Loucy (cell line): ENCODE measurements at regions not wholly inside any gene's neighbourhood (a gene's known extent, or its start where the extent isn't known, plus 50 kb on each side); places are given as distances from the start of the nearest gene placed in this dataset.

Experiments used
- H2AFZ ChIP-seq: fragments of 200-600 bp; sonication (generic); 2 replicates; pipeline ENCODE4 v1.6.0; 2016; ENCODE audit warnings: antibody characterized with exemption, mild to moderate bottlenecking, low read length, moderate library complexity
- H3F3A ChIP-seq: fragments of 200-600 bp; 2 replicates; pipeline ENCODE4 v1.6.0; 2016; ENCODE audit warnings: antibody characterized with exemption, low read depth, mild to moderate bottlenecking
- H3K27me3 ChIP-seq: fragments of 200-600 bp; sonication (generic); 2 replicates; pipeline ENCODE4 v1.6.1; 2014; ENCODE audit warnings: low read length, mild to moderate bottlenecking; ENCODE audit not compliant: insufficient read depth, poor library complexity, severe bottlenecking
- H3K36me3 ChIP-seq: fragments of 200-600 bp; sonication (generic); 2 replicates; pipeline ENCODE4 v1.6.1; 2016; ENCODE audit warnings: low read length; ENCODE audit not compliant: insufficient read depth
- H3K4me1 ChIP-seq: fragments of 200-600 bp; sonication (generic); 2 replicates; pipeline ENCODE4 v1.5.1; 2014; ENCODE audit warnings: low read length, mild to moderate bottlenecking; ENCODE audit not compliant: insufficient read depth, poor library complexity, severe bottlenecking
- H3K4me2 ChIP-seq: fragments of 200-600 bp; sonication (generic); 2 replicates; pipeline ENCODE4 v1.6.0; 2014; ENCODE audit warnings: antibody characterized with exemption, low read length, low read depth, mild to moderate bottlenecking; ENCODE audit not compliant: poor library complexity, severe bottlenecking
- H3K4me3 ChIP-seq: fragments of 200-600 bp; sonication (generic); 2 replicates; pipeline ENCODE4 v1.5.1; 2014; ENCODE audit warnings: low read length, mild to moderate bottlenecking, mixed read lengths; ENCODE audit not compliant: poor library complexity, severe bottlenecking
- H3K79me2 ChIP-seq: fragments of 200-600 bp; sonication (generic); 2 replicates; pipeline ENCODE4 v1.6.1; 2014; ENCODE audit warnings: low read length; ENCODE audit not compliant: insufficient read depth
- H3K9ac ChIP-seq: fragments of 200-600 bp; sonication (generic); 2 replicates; pipeline ENCODE4 v1.6.0; 2014; ENCODE audit warnings: mild to moderate bottlenecking, low read depth, low read length, moderate library complexity; ENCODE audit not compliant: poor library complexity, severe bottlenecking
- H3K9me2 ChIP-seq: fragments of 200-600 bp; sonication (generic); replicated peaks from 2 replicates; pipeline ENCODE4 v1.6.1; 2016; ENCODE audit warnings: low read depth, low read length, mixed read lengths
- H3K9me3 ChIP-seq: fragments of 200-600 bp; sonication (generic); 2 replicates; pipeline ENCODE4 v1.6.1; 2014; ENCODE audit warnings: mild to moderate bottlenecking, antibody characterized with exemption, low read length, low read depth; ENCODE audit not compliant: insufficient read depth
- H4K20me1 ChIP-seq: fragments of 200-600 bp; sonication (generic); 2 replicates; pipeline ENCODE4 v1.6.0; 2014; ENCODE audit warnings: antibody characterized with exemption, low read length, mild to moderate bottlenecking; ENCODE audit not compliant: insufficient read depth, poor library complexity, severe bottlenecking
- CTCF ChIP-seq: fragments of 200-600 bp; sonication (generic); conservative IDR thresholded peaks from 2 replicates; pipeline ENCODE4 v1.5.1; 2014; ENCODE audit warnings: mild to moderate bottlenecking, antibody characterized with exemption, low read length
- EZH2phosphoT487 ChIP-seq: fragments of 200-600 bp; IDR thresholded peaks from 2 replicates; pipeline ENCODE4 v1.6.1; 2018; ENCODE audit warnings: antibody characterized with exemption, mild to moderate bottlenecking, moderate library complexity, borderline replicate concordance

- H3K4me3 ChIP-seq, result no peak overlapping the region
- no peaks in the 10 kb centered on the region for H3K9me3 ChIP-seq
- H3K79me2 ChIP-seq, result no peaks in the 10 kb centered on the region
- no peaks in the 10 kb centered on the region for H4K20me1 ChIP-seq
- H3K9ac ChIP-seq, result no peak overlapping the region
- no peaks in the 10 kb centered on the region for H3K27me3 ChIP-seq
- no peaks in the 10 kb centered on the region for H3K9me2 ChIP-seq
- no peak overlapping the region for H3K4me2 ChIP-seq
- H3K4me1 ChIP-seq, result no peaks in the 10 kb centered on the region
- H2AFZ ChIP-seq, result no peak overlapping the region
- TF ChIP-seq CTCF (no peak), EZH2phosphoT487 (no peak)
- H3K36me3 ChIP-seq, result no peaks in the 10 kb centered on the region
- no peaks in the 10 kb centered on the region for H3F3A ChIP-seq
Measured at GRCh38 chr3:64808061-64808460, 120.3 kb upstream of the ADAMTS9 start.

DNA sequence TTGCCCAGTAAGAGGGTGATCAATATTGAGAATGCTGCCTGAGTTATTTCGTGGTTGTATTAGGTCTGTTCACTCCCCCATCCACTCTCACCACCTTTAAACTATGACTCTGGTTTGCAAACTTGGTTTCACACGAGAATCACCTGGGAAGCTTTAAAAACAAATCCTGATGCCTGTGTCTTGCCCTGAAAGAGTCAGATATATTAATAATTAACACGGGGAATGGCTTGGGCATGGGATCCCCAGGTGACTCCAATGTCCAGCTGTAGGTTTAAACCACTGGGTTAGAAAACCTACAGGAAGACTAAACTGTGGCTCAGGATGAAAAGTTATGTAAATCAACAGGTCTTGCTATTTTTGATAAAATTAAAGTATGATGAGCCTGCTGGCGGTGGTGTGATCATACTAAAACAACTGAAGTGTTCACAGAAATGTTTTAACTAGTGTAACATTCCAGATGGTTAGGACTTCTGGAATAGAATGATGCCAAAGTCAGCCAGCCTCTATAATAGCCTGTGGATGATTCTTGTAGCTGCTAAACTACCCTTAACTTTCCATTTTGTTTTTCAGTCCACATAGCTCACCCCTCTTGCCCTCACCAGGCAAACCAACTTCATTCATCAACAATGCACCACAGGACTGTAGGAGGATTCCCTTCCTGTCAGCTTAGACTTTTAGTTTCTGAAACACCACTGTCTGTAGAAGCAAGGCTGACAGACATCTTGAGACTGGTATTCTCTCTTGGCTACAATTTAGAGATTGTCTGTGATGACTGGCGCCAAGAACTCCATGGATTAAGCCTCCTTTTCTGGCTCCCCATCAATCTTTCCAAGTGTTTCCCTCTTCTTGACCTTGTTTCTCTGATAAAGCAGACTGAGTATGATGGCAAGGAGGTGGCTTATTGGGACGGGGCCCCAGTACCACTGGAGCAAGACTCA lies 119.1 kb upstream of the ADAMTS9 start:
- H3K9ac ChIP-seq, result no peak overlapping the region
- no peaks in the 10 kb centered on the region for H4K20me1 ChIP-seq
- H3K4me3 ChIP-seq, result no peak overlapping the region
- no peaks in the 10 kb centered on the region for H3K79me2 ChIP-seq
- no peaks in the 10 kb centered on the region for H3K36me3 ChIP-seq
- H3K4me1 ChIP-seq, result no peaks in the 10 kb centered on the region
- H3K27me3 ChIP-seq, result no peaks in the 10 kb centered on the region
- TF ChIP-seq CTCF, result no peak
- TF ChIP-seq EZH2phosphoT487, result no peak
- no peaks in the 10 kb centered on the region for H3F3A ChIP-seq
- H3K9me3 ChIP-seq, result no peaks in the 10 kb centered on the region
- no peak overlapping the region for H3K4me2 ChIP-seq
- no peaks in the 10 kb centered on the region for H3K9me2 ChIP-seq
- no peak overlapping the region for H2AFZ ChIP-seq

DNA sequence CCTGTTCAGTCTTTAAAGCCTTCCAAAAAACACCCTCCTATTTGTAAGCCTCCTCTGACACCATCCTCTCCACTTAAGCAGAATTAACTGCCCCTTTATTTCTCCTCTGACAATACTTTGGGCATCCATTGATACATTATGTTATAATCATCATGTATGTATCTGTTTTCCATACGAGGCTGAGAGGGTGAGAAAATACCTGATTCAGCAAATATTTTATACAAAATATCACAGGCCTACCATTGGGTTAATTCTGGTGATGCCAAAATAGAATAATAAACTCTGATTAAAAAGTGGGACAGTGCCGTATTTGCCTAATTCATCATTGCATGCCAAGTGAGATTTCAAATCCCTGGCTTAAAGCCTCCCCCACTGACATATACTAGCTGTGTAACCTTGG lies 118.2 kb upstream of the ADAMTS9 start:
- Histone ChIP-seq H2AFZ (no peak overlapping the region), H3K27me3 (no peaks in the 10 kb centered on the region), H4K20me1 (no peaks in the 10 kb centered on the region), H3K4me3 (no peak overlapping the region), H3K4me2 (no peak overlapping the region), H3K4me1 (no peaks in the 10 kb centered on the region), H3K9me3 (no peaks in the 10 kb centered on the region), H3F3A (no peaks in the 10 kb centered on the region), H3K36me3 (no peaks in the 10 kb centered on the region), H3K9me2 (no peaks in the 10 kb centered on the region), H3K9ac (no peak overlapping the region), H3K79me2 (no peaks in the 10 kb centered on the region)
- no peak for TF ChIP-seq CTCF
- TF ChIP-seq EZH2phosphoT487, result no peak
